D721Med (cell line): ENCODE measurements at regions not wholly inside any gene's neighbourhood (a gene's known extent, or its start where the extent isn't known, plus 50 kb on each side); places are given as distances from the start of the nearest gene placed in this dataset.

Experiments used
- DNase-seq: peaks from one replicate; pipeline ENCODE4 v3.0.0; 2011; ENCODE audit warnings: low spot score; ENCODE audit not compliant: insufficient read length
- FAIRE-seq: peaks from 2 replicates; lab custom pipeline; 2011; peaks lifted over from hg19 to GRCh38; lab: Jason Lieb, UNC
- CTCF ChIP-seq: IDR thresholded peaks from 2 replicates; pipeline ENCODE4 v1.5.1; 2012; ENCODE audit warnings: mild to moderate bottlenecking, control low read depth; ENCODE audit not compliant: insufficient read depth; ENCODE audit errors: missing control alignments

GRCh38 chr16:13809765-13810164, 110.2 kb upstream of the ERCC4 start:
- DNase-seq (no peak), FAIRE-seq (no peak)
- TF ChIP-seq CTCF = no peak

GRCh38 chr16:13811834-13812233, 108.1 kb upstream of the ERCC4 start:
- FAIRE-seq = no peak
- no peak for DNase-seq
- TF ChIP-seq CTCF = no peak

GRCh38 chr16:13816701-13817100, 103.3 kb upstream of the ERCC4 start:
- DNase-seq (no peak), FAIRE-seq (no peak)
- TF ChIP-seq CTCF = no peak

GRCh38 chr16:13823501-13823900, 96.5 kb upstream of the ERCC4 start:
- DNase-seq (no peak), FAIRE-seq (no peak)
- TF ChIP-seq CTCF = no peak

GRCh38 chr16:13829697-13830299, 90.2 kb upstream of the ERCC4 start:
- DNase-seq (no peak), FAIRE-seq (no peak)
- no peak for TF ChIP-seq CTCF

- no peak for DNase-seq
- no peak for TF ChIP-seq CTCF
- FAIRE-seq = no peak
These were observed 86.4 kb upstream of the ERCC4 start for GRCh38 chr16:13833515-13833914.

- DNase-seq (no peak), FAIRE-seq (no peak)
- TF ChIP-seq CTCF = no peak
These were observed 84.6 kb upstream of the ERCC4 start for GRCh38 chr16:13835387-13835786.
